PFSK-1 (cell line): ENCODE measurements at regions not wholly inside any gene's neighbourhood (a gene's known extent, or its start where the extent isn't known, plus 50 kb on each side); places are given as distances from the start of the nearest gene placed in this dataset.

Experiments used
- FOXP2 ChIP-seq: optimal IDR thresholded peaks from 2 replicates; pipeline ENCODE3; 2011; ENCODE audit warnings: borderline replicate concordance, control low read depth, inconsistent platforms; ENCODE audit not compliant: insufficient read depth; ENCODE audit errors: extremely low read length, extremely low read depth
- POLR2AphosphoS5 ChIP-seq: IDR thresholded peaks from 2 replicates; pipeline ENCODE4 v1.6.1; 2012; ENCODE audit warnings: low read depth, mild to moderate bottlenecking, control low read depth, low read length, moderate library complexity
- REST ChIP-seq, 2 experiments: IDR thresholded peaks; 2 replicates each; pipeline versions ENCODE4 v1.6.1 to v1.8.0; 2011 to 2012; ENCODE audit warnings: low read depth in 2 of 2, low read length in 2 of 2, control low read depth in 1 of 2, inconsistent platforms in 1 of 2, mild to moderate bottlenecking in 1 of 2, moderate library complexity in 1 of 2; ENCODE audit not compliant: insufficient read depth in 1 of 2
- SIN3A ChIP-seq: IDR thresholded peaks from 2 replicates; pipeline ENCODE4 v1.6.1; 2012; ENCODE audit warnings: mild to moderate bottlenecking, low read length, moderate library complexity, borderline replicate concordance; ENCODE audit not compliant: insufficient read depth
- TAF1 ChIP-seq: IDR thresholded peaks from 2 replicates; pipeline ENCODE4 v1.6.1; 2012; ENCODE audit warnings: low read length, control low read depth, borderline replicate concordance; ENCODE audit not compliant: insufficient read depth

GRCh38 chr2:147224070-147224469, 620.8 kb upstream of the ACVR2A start:
- TF ChIP-seq REST (IDR thresholded peaks at IDR 0.05; ENCODE audit: insufficient read depth in 1 of 2, low read depth in 2 of 2, low read length in 2 of 2) (no peak), POLR2AphosphoS5 (no peak), TAF1 (no peak), SIN3A (no peak), FOXP2 (no peak)
